Testis (tissue), 2 donors: ENCODE measurements at regions not wholly inside any gene's neighbourhood (a gene's known extent, or its start where the extent isn't known, plus 50 kb on each side); places are given as distances from the start of the nearest gene placed in this dataset.

Experiments
- POLR2A ChIP-seq: fragments of 450-650 bp; IDR thresholded peaks from one replicate; pipeline ENCODE4 v1.6.1; 2017; ENCODE audit warnings: antibody characterized with exemption, mild to moderate bottlenecking, moderate library complexity
- TF ChIP-seq, protein P1 (sequence below), 3 experiments: fragments of 450-650 bp in 2 of 3; fragments of 200-600 bp in 1 of 3; sonication (generic) in 1 of 3; IDR thresholded peaks; one replicate each; pipeline ENCODE4 v1.5.1; 2016 to 2019; ENCODE audit warnings: antibody characterized with exemption in 3 of 3, mild to moderate bottlenecking in 2 of 3, moderate library complexity in 1 of 3

DNA sequence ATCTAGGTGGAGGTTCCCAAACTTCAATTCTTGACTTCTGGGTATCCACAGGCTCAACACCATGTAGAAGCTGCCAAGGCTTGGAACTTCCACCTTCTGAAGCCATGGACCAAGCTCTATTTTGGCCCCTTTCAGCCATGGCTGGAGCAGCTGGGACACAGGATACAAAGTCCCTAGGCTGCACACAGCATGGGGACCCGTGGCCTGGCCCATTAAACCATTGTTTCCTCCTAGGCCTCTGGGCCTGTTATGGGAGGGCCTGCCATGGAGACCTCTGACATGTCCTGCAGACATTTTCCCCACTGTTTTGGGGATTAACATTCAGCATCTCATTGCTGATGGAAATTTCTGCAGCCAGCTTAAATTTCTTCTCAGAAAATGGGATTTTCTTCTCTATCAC lies 1908.0 kb downstream of the EFNA5 start:
- TF ChIP-seq POLR2A: no peak
- TF ChIP-seq, protein P1, sequence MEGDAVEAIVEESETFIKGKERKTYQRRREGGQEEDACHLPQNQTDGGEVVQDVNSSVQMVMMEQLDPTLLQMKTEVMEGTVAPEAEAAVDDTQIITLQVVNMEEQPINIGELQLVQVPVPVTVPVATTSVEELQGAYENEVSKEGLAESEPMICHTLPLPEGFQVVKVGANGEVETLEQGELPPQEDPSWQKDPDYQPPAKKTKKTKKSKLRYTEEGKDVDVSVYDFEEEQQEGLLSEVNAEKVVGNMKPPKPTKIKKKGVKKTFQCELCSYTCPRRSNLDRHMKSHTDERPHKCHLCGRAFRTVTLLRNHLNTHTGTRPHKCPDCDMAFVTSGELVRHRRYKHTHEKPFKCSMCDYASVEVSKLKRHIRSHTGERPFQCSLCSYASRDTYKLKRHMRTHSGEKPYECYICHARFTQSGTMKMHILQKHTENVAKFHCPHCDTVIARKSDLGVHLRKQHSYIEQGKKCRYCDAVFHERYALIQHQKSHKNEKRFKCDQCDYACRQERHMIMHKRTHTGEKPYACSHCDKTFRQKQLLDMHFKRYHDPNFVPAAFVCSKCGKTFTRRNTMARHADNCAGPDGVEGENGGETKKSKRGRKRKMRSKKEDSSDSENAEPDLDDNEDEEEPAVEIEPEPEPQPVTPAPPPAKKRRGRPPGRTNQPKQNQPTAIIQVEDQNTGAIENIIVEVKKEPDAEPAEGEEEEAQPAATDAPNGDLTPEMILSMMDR (IDR thresholded peaks at IDR 0.05): no peak
